Prostate gland (tissue), 2 donors: ENCODE measurements at regions not wholly inside any gene's neighbourhood (a gene's known extent, or its start where the extent isn't known, plus 50 kb on each side); places are given as distances from the start of the nearest gene placed in this dataset.

Experiments
- POLR2A ChIP-seq: fragments of 450-650 bp; IDR thresholded peaks from one replicate; pipeline ENCODE4 v1.6.1; 2016; ENCODE audit warnings: antibody characterized with exemption, mild to moderate bottlenecking
- POLR2AphosphoS5 ChIP-seq: sonication (generic); formaldehyde crosslinking; IDR thresholded peaks from one replicate; pipeline ENCODE4 v1.6.1; 2017; ENCODE audit warnings: antibody characterized with exemption
- TF ChIP-seq, protein P1 (sequence below), 4 experiments: fragments of 200-600 bp in 2 of 4; fragments of 450-650 bp in 2 of 4; sonication (generic) in 2 of 4; IDR thresholded peaks; 1 replicate in 3 of 4; 2 replicates in 1 of 4; pipeline ENCODE4 v1.5.1; 2016 to 2019; ENCODE audit warnings: antibody characterized with exemption in 4 of 4, mild to moderate bottlenecking in 2 of 4, moderate library complexity in 2 of 4

DNA sequence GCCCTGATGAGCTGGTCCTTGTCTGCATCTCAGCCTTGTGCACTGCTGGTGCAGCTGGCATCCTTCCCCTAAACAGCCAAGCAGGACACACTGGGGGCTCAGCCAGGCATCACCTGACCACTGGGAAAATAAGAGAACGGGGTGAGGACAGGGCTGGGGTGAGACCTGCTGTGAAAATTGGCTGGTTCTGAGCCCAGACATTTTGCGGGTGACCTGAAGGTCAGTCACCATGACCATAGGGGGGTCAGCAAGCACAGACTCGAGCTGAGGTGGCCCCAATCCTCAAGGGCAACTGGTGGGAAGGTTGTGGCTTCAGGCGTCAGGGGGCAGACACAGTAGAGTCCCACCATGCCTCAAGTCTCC lies 144.9 kb upstream of the TWIST2 start:
- TF ChIP-seq POLR2AphosphoS5 (no peak), POLR2A (no peak)
- TF ChIP-seq, protein P1, sequence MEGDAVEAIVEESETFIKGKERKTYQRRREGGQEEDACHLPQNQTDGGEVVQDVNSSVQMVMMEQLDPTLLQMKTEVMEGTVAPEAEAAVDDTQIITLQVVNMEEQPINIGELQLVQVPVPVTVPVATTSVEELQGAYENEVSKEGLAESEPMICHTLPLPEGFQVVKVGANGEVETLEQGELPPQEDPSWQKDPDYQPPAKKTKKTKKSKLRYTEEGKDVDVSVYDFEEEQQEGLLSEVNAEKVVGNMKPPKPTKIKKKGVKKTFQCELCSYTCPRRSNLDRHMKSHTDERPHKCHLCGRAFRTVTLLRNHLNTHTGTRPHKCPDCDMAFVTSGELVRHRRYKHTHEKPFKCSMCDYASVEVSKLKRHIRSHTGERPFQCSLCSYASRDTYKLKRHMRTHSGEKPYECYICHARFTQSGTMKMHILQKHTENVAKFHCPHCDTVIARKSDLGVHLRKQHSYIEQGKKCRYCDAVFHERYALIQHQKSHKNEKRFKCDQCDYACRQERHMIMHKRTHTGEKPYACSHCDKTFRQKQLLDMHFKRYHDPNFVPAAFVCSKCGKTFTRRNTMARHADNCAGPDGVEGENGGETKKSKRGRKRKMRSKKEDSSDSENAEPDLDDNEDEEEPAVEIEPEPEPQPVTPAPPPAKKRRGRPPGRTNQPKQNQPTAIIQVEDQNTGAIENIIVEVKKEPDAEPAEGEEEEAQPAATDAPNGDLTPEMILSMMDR (IDR thresholded peaks at IDR 0.05), result no peak
